Activated B cell treated with CpG ODN at 0.5 μM for 24 hours (primary cell): ENCODE measurements at regions not wholly inside any gene's neighbourhood (a gene's known extent, or its start where the extent isn't known, plus 50 kb on each side); places are given as distances from the start of the nearest gene placed in this dataset.

Experiments
- ATAC-seq: fragments of 200-7000 bp; cut with Tn5 transposase; one replicate; pipeline ENCODE4 v1.10.0; 2021; ENCODE audit warnings: low read depth, mild to moderate bottlenecking, moderate library complexity
- CTCF ChIA-PET: fragments of 350-600 bp; sonication (Branson Sonifier 250); formaldehyde crosslinking; loops from one replicate; lab custom pipeline; 2021; ENCODE audit warnings: antibody characterized with exemption; lab: Charles Lee
- POLR2A ChIA-PET: fragments of 350-600 bp; sonication (Branson Sonifier 250); formaldehyde crosslinking; loops from one replicate; lab custom pipeline; 2021; ENCODE audit warnings: antibody characterized with exemption; lab: Charles Lee
- DNase-seq: peaks from one replicate; pipeline ENCODE4 v3.0.0; 2022
- H3K27ac Mint-ChIP-seq: one replicate; pipeline ENCODE4 v1.8.0; 2020; ENCODE audit warnings: mixed read lengths
- H3K27me3 Mint-ChIP-seq: one replicate; pipeline ENCODE4 v1.8.0; 2021; ENCODE audit warnings: mixed read lengths
- H3K36me3 Mint-ChIP-seq: one replicate; pipeline ENCODE4 v1.8.0; 2021; ENCODE audit warnings: low read depth, mixed read lengths
- H3K4me1 Mint-ChIP-seq: one replicate; pipeline ENCODE4 v1.8.0; 2021; ENCODE audit warnings: mixed read lengths
- H3K4me3 Mint-ChIP-seq: one replicate; pipeline ENCODE4 v1.8.0; 2020; ENCODE audit warnings: mild to moderate bottlenecking, mixed read lengths
- H3K9me3 Mint-ChIP-seq: one replicate; pipeline ENCODE4 v1.8.0; 2020; ENCODE audit warnings: mixed read lengths
- CTCF ChIP-seq: fragments of 200-600 bp; IDR thresholded peaks from one replicate; pipeline ENCODE4 v1.8.0; 2022; ENCODE audit warnings: antibody characterized with exemption, mild to moderate bottlenecking
- intact Hi-C: fragments of 100-400 bp; cut with micrococcal nuclease; formaldehyde crosslinking; loops from one replicate; pipeline ENCODE4 v1.15.1; 2024

GRCh38 chr7:142359694-142360279 is 101.9 kb upstream of the PRSS58 start:
- CTCF ChIA-PET: interaction anchor here (0.9 kb wide), 1 partner anchor 384 kb away, joined by 3 read pairs; no protein-coding TSS in a partner anchor
- intact Hi-C loops: no loop called here

GRCh38 chr7:142357953-142358520 is 100.2 kb upstream of the PRSS58 start:
- H3K27me3 Mint-ChIP-seq: peaks cover 6% of the 10 kb centered on the region
- no peak for DNase-seq
- no peak for TF ChIP-seq CTCF
- no peak overlapping the region for H3K4me3 Mint-ChIP-seq
- H3K4me1 Mint-ChIP-seq: no peaks in the 10 kb centered on the region
- ATAC-seq: peak; percentile 37
- no peak overlapping the region for H3K27ac Mint-ChIP-seq
- intact Hi-C loops: no loop called here
- ChIA-PET POLR2A (no interaction called here), CTCF (no interaction called here)
- peaks cover 6% of the 10 kb centered on the region for H3K9me3 Mint-ChIP-seq
- no peaks in the 10 kb centered on the region for H3K36me3 Mint-ChIP-seq

More at GRCh38 chr7:142359694-142360279, 101.9 kb upstream of the PRSS58 start:
- H3K27ac Mint-ChIP-seq: no peak overlapping the region
- H3K4me1 Mint-ChIP-seq: no peaks in the 10 kb centered on the region
- no peaks in the 10 kb centered on the region for H3K36me3 Mint-ChIP-seq
- TF ChIP-seq CTCF: no peak
- peaks cover 6% of the 10 kb centered on the region for H3K27me3 Mint-ChIP-seq
- DNase-seq (no peak), ATAC-seq (no peak)
- H3K9me3 Mint-ChIP-seq: peaks cover 6% of the 10 kb centered on the region
- POLR2A ChIA-PET: no interaction called here
- no peak overlapping the region for H3K4me3 Mint-ChIP-seq

GRCh38 chr7:142356166-142356565 is 98.3 kb upstream of the PRSS58 start:
- CTCF ChIA-PET: no interaction called here

GRCh38 chr7:142355328-142355727 is 97.5 kb upstream of the PRSS58 start:
- no peaks in the 10 kb centered on the region for H3K9me3 Mint-ChIP-seq
- no peaks in the 10 kb centered on the region for H3K36me3 Mint-ChIP-seq
- DNase-seq (no peak), ATAC-seq (no peak)
- intact Hi-C loops: no loop called here
- CTCF ChIA-PET: no interaction called here
- no peaks in the 10 kb centered on the region for H3K4me1 Mint-ChIP-seq
- H3K4me3 Mint-ChIP-seq: no peak overlapping the region
- no peak overlapping the region for H3K27ac Mint-ChIP-seq
- H3K27me3 Mint-ChIP-seq: peaks cover 10% of the 10 kb centered on the region
- TF ChIP-seq CTCF: no peak
- POLR2A ChIA-PET: no interaction called here

More at GRCh38 chr7:142356166-142356565, 98.3 kb upstream of the PRSS58 start:
- Mint-ChIP-seq H3K4me1 (no peaks in the 10 kb centered on the region), H3K27me3 (peaks cover 6% of the 10 kb centered on the region), H3K9me3 (no peaks in the 10 kb centered on the region), H3K27ac (no peak overlapping the region), H3K36me3 (no peaks in the 10 kb centered on the region), H3K4me3 (no peak overlapping the region)
- intact Hi-C loops: no loop called here
- no peak for DNase-seq
- no peak for ATAC-seq
- no peak for TF ChIP-seq CTCF
- POLR2A ChIA-PET: no interaction called here

- TF ChIP-seq CTCF: no peak
- intact Hi-C loops: no loop called here
- ChIA-PET POLR2A (no interaction called here), CTCF (no interaction called here)
- no peaks in the 10 kb centered on the region for H3K36me3 Mint-ChIP-seq
- no peak overlapping the region for H3K4me3 Mint-ChIP-seq
- H3K4me1 Mint-ChIP-seq: no peaks in the 10 kb centered on the region
- H3K9me3 Mint-ChIP-seq: no peaks in the 10 kb centered on the region
- peaks cover 15% of the 10 kb centered on the region for H3K27me3 Mint-ChIP-seq
- H3K27ac Mint-ChIP-seq: no peak overlapping the region
- DNase-seq: no peak
- ATAC-seq: no peak
These were observed 95.5 kb upstream of the PRSS58 start for GRCh38 chr7:142353147-142354060.
